ES-I3 (cell line): ENCODE measurements at regions not wholly inside any gene's neighbourhood (a gene's known extent, or its start where the extent isn't known, plus 50 kb on each side); places are given as distances from the start of the nearest gene placed in this dataset.
"Not testable (repeated sequence)": the region's sequence is repeated elsewhere in the genome, so short reads cannot be mapped to it uniquely, and the experiment has no call there.

Source experiments
- H3K36me3 ChIP-seq: 2 replicates; pipeline ENCODE4 v1.6.1; 2013; ENCODE audit warnings: mild to moderate bottlenecking, low read length, control low read depth, moderate library complexity; ENCODE audit not compliant: insufficient read depth
- H3K4me1 ChIP-seq: 2 replicates; pipeline ENCODE4 v1.6.1; 2013; ENCODE audit warnings: mild to moderate bottlenecking, control low read depth, low read length; ENCODE audit not compliant: insufficient read depth
- H3K9ac ChIP-seq: 2 replicates; pipeline ENCODE4 v1.6.1; 2013; ENCODE audit warnings: low read depth, mild to moderate bottlenecking, low read length, moderate library complexity
- H3K9me3 ChIP-seq: 2 replicates; pipeline ENCODE4 v1.6.1; 2013; ENCODE audit warnings: mild to moderate bottlenecking, low read length, moderate library complexity; ENCODE audit not compliant: control insufficient read depth, insufficient read depth

DNA sequence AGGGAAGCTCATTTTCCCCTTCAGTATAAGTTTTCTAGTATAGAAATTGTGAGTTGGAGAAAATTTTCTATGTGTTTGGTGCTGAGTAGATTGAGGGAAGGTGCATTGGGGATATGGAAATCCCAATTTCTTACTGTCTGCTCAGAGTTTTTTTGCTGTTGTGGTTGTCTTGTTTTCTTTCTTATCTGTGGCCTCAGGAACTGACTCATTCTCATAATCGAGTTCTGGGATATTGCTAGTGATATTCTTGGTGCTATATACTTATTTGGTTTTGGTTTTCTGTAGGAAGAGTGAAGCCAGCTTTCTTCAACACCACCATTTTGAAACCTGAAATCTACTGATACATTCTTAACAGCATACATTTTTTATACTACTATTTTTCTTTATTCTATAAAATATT lies 869.2 kb downstream of the DIPK2A start:
- Histone ChIP-seq H3K9ac (no peak overlapping the region), H3K9me3 (peaks cover 5% of the 10 kb centered on the region; the same call in 1 of the 2 replicates), H3K36me3 (no peaks in the 10 kb centered on the region), H3K4me1 (no peaks in the 10 kb centered on the region)

DNA sequence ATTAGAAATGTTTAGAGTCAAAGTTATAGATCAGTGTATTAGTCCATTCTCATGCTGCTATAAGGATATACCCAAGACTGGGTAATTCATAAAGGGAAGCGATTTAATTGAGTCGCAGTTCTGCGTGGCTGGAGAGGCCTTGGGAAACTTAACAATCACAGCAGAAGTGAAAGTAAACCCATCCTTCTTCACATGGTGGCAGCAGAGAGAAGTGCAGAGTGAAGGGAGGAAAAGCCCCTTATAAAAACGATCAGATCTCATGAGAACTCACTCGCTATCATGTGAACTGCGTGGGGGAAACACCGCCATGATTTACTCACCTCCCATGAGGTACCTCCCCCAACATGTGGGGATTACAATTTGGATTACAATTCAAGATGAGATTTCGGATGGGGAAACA lies 871.5 kb downstream of the DIPK2A start:
- H3K4me1 ChIP-seq: no peaks in the 10 kb centered on the region
- peaks cover 4% of the 10 kb centered on the region; the same call in 1 of the 2 replicates for H3K9me3 ChIP-seq
- H3K9ac ChIP-seq: no peak overlapping the region
- no peaks in the 10 kb centered on the region for H3K36me3 ChIP-seq

DNA sequence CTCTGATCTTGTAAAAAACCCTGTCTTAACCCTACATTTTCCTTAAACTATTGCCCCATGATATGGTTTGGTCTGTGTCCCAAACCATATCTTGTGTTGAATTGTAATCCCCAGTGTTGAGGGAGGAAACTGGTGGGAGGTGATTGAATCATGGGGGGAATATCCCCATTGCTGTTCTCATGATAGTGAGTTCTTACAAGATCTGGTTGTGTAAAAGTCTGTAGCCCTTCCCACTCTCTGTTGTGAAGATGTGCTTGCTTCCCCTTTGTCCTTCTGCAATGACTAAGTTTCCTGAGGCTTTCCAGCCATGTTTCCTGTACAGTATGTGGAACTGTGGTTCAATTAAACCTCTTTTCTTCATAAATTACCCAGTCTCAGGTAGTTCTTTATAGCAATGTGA lies 881.4 kb downstream of the DIPK2A start:
- no peaks in the 10 kb centered on the region for H3K9me3 ChIP-seq
- no peak overlapping the region for H3K9ac ChIP-seq
- H3K36me3 ChIP-seq: no peaks in the 10 kb centered on the region
- H3K4me1 ChIP-seq: no peaks in the 10 kb centered on the region

DNA sequence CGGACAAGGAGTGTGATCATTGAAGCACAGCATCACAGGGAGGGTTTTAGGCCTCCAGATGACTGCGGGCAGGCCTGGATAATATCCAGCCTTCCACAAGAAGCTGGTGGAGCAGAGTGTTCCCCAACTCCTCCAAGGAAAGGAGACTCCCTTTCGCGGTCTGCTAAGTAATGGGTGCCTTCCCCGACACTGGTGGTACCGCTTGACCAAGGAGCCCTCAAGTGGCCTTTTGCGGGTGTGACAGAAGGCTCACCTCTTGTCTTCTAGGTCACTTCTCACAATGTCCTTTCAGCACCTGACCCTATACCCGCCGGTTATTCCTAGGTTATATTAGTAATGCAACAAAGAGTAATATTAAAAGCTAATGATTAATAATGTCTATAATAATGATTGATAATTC lies 882.4 kb downstream of the DIPK2A start:
- H3K36me3 ChIP-seq, H3K9me3 ChIP-seq, H3K9ac ChIP-seq, H3K4me1 ChIP-seq: not testable (repeated sequence)

DNA sequence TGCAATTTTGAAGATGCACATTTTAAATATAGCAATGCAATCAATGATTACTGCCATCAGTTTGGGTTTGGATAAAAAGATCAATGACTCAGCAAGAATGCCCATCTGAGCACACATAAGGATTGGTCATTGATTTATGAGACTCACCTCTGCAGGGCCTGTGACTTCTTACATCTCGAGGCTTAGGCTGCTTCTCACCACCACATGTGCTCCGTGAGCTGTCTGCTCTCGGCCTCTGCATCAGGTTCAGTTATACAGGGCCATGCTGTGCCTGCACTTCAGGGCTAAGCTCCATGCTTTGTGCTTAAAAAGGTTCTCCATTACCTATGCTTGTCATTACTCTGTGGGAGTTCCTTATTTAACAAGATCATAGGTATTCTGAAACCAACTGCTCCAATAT lies 887.5 kb downstream of the DIPK2A start:
- H3K9me3 ChIP-seq: no peaks in the 10 kb centered on the region
- no peak overlapping the region for H3K9ac ChIP-seq
- no peaks in the 10 kb centered on the region for H3K36me3 ChIP-seq
- no peaks in the 10 kb centered on the region for H3K4me1 ChIP-seq

DNA sequence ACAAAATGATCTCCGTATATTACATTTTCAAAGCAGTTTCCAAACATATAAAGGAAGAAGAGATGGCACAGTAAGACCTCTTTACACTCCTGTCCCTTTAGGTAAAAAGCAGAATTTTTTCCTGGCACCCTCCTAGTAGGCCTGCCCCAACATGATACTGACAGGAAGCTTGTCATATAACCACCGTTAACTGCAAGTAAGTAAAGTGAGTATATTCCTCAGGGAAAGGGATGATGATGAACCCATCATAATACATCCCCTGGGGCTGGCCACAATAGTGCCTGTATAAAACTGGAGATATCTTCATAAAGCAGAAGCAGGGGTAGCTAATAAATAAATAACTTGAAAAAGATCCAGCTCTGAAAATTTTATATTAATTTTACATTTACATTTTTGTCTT lies 893.0 kb downstream of the DIPK2A start:
- no peaks in the 10 kb centered on the region for H3K36me3 ChIP-seq
- no peak overlapping the region for H3K9ac ChIP-seq
- no peaks in the 10 kb centered on the region for H3K9me3 ChIP-seq
- H3K4me1 ChIP-seq: 0 out of 2 replicates have a peak, but pooled peaks cover 5% of the 10 kb centered on the region

DNA sequence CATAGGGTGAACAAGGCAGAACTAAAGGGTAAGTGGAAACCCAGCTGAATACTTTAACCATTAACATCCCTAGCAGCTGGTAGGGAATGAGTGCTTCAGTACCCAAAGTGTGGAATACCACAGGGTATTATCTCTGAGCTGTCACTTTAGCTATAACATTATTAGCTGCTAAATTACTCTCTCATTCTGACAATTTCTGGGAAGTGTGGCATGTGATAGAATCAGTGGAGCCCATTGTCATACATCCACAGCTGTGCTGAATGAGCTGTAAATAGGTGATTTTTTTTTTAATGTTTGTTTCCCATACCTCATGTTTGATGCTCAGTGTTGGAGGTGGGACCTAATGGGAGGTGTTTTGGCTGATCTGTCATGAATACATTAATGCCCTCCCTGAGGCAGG lies 894.3 kb downstream of the DIPK2A start:
- Histone ChIP-seq H3K9me3 (no peaks in the 10 kb centered on the region), H3K36me3 (no peaks in the 10 kb centered on the region), H3K9ac (no peak overlapping the region), H3K4me1 (0 out of 2 replicates have a peak, but pooled peaks cover 5% of the 10 kb centered on the region)

DNA sequence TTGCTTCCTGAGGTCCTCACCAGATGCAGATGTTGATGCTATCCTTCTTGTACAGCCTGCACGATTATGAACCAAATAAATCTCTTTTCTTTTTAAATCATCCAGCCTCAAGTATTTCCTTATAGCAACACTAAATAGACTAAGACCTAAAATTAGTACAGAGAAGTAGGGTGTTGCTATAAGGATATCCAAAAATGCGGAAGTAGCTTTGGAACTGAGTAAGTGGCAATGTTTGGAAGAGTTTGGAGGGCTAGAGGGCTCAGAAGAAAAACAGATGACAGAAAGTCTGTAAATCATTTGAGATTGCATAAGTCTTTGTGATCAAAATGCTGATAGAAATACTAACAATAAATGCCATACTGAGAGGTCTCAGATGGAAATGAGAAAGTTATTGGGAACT lies 894.9 kb downstream of the DIPK2A start:
- H3K4me1 ChIP-seq: 0 out of 2 replicates have a peak, but pooled peaks cover 5% of the 10 kb centered on the region
- H3K9ac ChIP-seq: no peak overlapping the region
- no peaks in the 10 kb centered on the region for H3K9me3 ChIP-seq
- H3K36me3 ChIP-seq: no peaks in the 10 kb centered on the region

DNA sequence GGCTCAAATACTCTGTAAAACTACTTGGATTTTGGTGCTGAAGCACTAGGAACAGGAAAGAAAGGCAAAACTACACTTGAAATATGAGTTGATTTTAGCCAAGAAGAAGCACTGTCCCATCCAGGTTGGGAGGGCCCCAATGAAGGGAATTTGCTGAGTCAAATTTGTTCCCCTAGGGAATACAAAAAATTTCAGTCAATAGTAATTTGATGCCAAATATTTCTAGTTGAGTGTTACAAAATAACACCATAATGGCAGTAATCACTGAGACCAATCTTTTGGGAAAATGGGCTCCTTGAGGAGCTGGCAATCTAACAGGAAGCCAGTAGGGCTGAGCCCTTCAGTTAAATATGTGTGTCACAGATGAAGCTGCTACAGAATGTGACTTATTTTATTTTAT lies 896.9 kb downstream of the DIPK2A start:
- Histone ChIP-seq H3K9ac (no peak overlapping the region), H3K36me3 (no peaks in the 10 kb centered on the region), H3K9me3 (no peaks in the 10 kb centered on the region), H3K4me1 (0 out of 2 replicates have a peak, but pooled peaks cover 5% of the 10 kb centered on the region)

DNA sequence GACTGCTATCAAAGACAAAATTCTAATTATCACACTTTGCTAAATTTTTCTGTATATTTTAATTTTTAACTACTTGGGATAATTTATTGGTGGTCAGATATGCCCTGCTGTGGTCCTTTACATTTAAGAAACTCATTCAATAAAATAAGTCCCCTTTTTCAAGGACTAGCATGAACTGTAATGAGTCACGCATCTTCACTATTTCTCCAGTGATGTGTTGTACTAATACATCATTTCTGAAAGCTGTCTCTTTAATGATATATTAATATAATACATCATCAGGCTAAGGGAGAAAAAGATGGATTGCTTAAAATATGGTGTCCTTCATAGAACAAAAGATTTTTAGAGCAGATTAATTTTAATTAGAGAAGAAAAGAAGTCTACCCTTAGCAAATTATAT lies 901.4 kb downstream of the DIPK2A start:
- no peaks in the 10 kb centered on the region for H3K4me1 ChIP-seq
- no peak overlapping the region for H3K9ac ChIP-seq
- no peaks in the 10 kb centered on the region for H3K36me3 ChIP-seq
- H3K9me3 ChIP-seq: no peaks in the 10 kb centered on the region

DNA sequence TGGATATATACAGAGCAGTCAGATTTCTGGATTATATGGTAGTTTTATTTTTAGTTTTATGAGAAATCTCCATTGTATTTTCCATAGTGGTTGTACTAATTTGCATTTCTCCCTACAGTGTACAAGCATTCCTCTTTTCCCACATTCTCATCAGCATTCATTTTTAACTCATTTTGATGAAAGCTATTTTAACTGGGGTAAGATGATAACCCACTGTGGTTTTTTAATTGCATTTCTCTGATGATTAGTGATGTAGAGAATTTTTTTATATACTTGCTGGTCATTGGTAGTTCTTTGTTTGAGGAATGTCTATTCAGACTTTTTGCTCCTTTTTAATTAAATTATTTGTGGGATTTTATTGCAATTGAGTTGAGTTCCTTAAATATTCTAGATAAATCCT lies 903.6 kb downstream of the DIPK2A start:
- H3K4me1 ChIP-seq: no peaks in the 10 kb centered on the region
- no peaks in the 10 kb centered on the region for H3K9me3 ChIP-seq
- H3K36me3 ChIP-seq: no peaks in the 10 kb centered on the region
- H3K9ac ChIP-seq: no peak overlapping the region

DNA sequence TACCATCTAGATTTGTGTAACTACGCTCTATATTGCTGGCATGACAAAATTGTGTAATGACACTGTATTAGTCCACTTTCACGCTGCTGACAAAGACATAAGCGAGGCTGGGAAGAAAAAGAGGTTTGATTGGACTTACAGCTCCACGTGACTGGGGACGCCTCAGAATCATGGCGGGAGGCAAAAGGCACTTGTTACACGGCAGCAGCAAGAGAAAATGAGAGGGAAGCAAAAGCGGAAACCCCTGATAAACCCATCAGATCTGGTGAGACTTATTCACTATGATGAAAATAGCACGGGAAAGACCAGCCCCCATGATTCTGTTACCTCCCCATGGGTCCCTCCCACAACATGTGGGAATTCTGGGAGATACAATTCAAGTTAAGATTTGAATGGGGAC lies 905.7 kb downstream of the DIPK2A start:
- Histone ChIP-seq H3K9ac (no peak overlapping the region), H3K9me3 (no peaks in the 10 kb centered on the region), H3K36me3 (no peaks in the 10 kb centered on the region)

DNA sequence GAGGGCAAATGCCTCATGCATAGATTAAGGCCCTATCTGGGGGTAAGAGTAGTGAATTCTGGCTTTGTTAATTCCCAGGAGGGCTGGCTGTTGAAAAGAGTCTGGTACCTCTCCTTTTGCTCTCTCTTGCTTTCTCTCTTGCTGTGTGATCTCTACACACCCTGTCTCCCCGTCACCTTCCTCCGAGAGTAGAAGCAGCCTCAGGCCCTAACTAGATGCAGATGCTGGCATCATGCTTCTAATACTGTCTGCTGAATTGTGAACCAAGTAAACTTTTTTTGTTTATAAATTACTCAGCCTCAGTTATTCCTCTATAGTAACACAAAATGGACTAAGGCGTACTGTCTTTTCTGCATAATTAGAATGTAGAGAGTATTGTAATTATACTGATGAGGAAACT lies 908.1 kb downstream of the DIPK2A start:
- H3K4me1 ChIP-seq: no peaks in the 10 kb centered on the region
- no peaks in the 10 kb centered on the region for H3K9me3 ChIP-seq
- no peak overlapping the region for H3K9ac ChIP-seq
- H3K36me3 ChIP-seq: no peaks in the 10 kb centered on the region

More for the DNA sequence above, 905.7 kb downstream of the DIPK2A start:
- no peaks in the 10 kb centered on the region for H3K4me1 ChIP-seq

DNA sequence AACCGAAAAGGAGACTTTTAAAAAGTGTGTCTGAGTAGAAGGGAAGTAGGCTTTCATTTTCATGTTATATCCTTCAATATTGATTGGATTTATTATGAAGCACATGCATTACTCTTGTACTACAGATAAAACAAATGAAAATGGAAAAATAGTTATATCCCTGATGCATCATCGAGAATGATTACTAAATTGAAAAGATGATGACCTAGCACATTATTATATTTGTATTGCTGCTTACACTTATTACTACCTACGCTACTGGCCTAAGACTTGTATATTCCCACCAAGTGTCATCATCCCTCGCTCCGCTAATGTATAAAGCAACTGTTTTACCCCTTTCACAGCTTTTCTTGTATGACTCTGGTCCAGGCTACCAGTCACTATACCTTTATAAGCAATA lies 922.4 kb downstream of the DIPK2A start:
- H3K9ac ChIP-seq: no peak overlapping the region
- no peaks in the 10 kb centered on the region for H3K9me3 ChIP-seq
- no peaks in the 10 kb centered on the region for H3K36me3 ChIP-seq
- H3K4me1 ChIP-seq: no peaks in the 10 kb centered on the region

DNA sequence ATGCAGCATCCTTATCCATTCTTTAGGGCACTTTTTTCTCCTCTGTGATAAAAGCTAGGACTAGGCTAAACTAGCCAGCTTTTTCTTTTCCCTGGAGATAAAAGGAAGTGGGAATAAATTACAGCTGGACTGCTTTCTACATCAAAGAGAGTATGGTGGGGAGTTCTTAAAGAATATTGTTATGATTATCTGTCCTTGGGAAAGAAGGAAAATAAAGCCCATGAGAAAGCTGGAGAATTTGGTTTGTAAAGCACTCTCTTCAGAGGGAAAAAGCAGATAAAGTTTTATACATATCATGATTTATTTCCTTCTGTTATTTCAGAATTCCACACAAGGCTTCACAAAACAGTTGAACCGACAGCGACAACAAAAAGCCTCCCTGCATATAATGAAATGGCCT lies 923.0 kb downstream of the DIPK2A start:
- no peak overlapping the region for H3K9ac ChIP-seq
- H3K4me1 ChIP-seq: no peaks in the 10 kb centered on the region
- H3K36me3 ChIP-seq: no peaks in the 10 kb centered on the region
- no peaks in the 10 kb centered on the region for H3K9me3 ChIP-seq

DNA sequence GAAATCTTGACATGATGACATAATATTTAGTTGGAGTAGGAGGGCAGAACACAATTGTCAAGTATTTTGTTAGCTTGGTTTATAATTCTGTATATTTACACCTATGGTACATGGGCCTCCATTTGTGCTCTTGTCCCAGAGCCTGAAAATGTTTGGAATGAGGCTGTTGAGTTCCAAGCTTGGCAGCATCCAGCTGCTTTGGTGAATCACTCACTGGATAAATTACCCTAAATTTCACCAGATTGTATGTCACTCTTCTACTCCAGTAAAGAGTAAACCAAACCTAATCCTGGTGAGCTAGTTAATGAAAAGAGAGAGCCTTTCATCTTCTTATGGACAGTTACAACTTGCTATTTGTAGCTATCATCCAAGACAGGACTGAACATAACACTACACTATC lies 928.7 kb downstream of the DIPK2A start:
- Histone ChIP-seq H3K36me3 (no peaks in the 10 kb centered on the region), H3K9ac (no peak overlapping the region), H3K4me1 (no peaks in the 10 kb centered on the region), H3K9me3 (no peaks in the 10 kb centered on the region)
